ENCODE measurements at regions not wholly inside any gene's neighbourhood (a gene's known extent, or its start where the extent isn't known, plus 50 kb on each side); places are given as distances from the start of the nearest gene placed in this dataset. TPM values are rescaled to one million over a fixed set of nuclear protein-coding genes. Genes with fewer than 3 reads are reported as not detected.

DNA sequence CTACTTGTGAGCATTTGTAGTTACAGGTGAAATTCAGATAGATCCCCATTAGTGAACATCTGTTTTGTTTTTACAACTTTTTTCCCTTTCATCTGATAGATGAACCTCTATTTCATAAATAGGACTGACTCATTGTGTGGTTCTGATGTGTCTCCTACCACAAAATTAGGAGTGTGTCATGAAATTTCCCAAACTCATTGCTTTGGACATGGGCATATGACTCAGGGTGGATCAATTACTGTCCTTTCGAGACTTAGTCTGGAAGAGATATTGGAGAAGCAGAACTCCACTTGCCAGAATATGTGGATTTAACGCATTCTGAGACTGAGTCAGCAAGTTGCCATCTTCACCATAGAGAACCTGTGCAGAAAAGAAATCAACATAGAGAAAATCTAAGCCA is 53.5 kb upstream of the PCDH10 start:
- TF ChIP-seq CTCF (IDR thresholded peaks at IDR 0.05; ENCODE audit: low read depth, low read length): no peak
- Histone ChIP-seq H3K9me3 (ENCODE audit: control insufficient read depth, insufficient read depth, low read length) (no peaks in the 10 kb centered on the region), H3K4me3 (ENCODE audit: low read depth, low read length) (no peak overlapping the region), H3K27me3 (ENCODE audit: control insufficient read depth, insufficient read depth, low read length) (no peaks in the 10 kb centered on the region), H3K27ac (ENCODE audit: low read depth, low read length) (no peak overlapping the region)
- no peak for DNase-seq (ENCODE audit: low read depth, low spot score)
- POLR2A ChIA-PET: no interaction called here
- CTCF ChIA-PET: no interaction called here

DNA sequence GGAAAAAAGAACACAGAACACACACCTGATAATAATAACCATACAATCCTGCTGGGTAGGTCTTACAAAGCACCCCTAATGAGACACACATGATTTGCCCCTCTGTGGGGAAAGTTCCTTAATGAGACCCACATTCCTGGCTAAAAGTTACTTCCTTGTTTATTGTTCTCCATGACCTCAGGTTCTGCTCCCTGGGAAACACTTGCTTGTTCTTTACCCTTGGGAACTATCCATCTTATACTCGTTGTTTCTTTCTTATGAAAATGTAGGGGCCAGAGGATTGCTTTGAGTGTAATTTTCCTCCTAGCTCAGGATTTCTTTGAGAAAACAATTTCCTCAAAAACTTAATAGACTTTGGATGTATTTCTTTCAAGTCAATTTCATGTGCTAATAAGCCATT is 52.1 kb upstream of the PCDH10 start:
- no peaks in the 10 kb centered on the region for H3K9me3 ChIP-seq (ENCODE audit: control insufficient read depth, insufficient read depth, low read length)
- no peaks in the 10 kb centered on the region for H3K27me3 ChIP-seq (ENCODE audit: control insufficient read depth, insufficient read depth, low read length)
- DNase-seq (ENCODE audit: low read depth, low spot score): no peak
- ChIA-PET CTCF (no interaction called here), POLR2A (no interaction called here)
- H3K4me3 ChIP-seq (ENCODE audit: low read depth, low read length): no peak overlapping the region
- no peak for TF ChIP-seq CTCF (IDR thresholded peaks at IDR 0.05; ENCODE audit: low read depth, low read length)
- no peak overlapping the region for H3K27ac ChIP-seq (ENCODE audit: low read depth, low read length)

Small RNA genes lying in the stretch of these regions (small RNA-seq; reads per million reads assigned to genes)
- gene AC096711.1 (ENCODE audit: insufficient read length, low read depth): not detected

Data from AG04450 (cell line).